VCaP (cell line): ENCODE measurements at regions not wholly inside any gene's neighbourhood (a gene's known extent, or its start where the extent isn't known, plus 50 kb on each side); places are given as distances from the start of the nearest gene placed in this dataset.
A peak's percentile ranks its signal among the peaks of the same experiment; 100 is the strongest.

ENCODE experiments used
- H3K27ac ChIP-seq: fragments of 450-650 bp; 2 replicates; pipeline ENCODE4 v1.5.1; 2017
- TF ChIP-seq, protein P1 (sequence below): fragments of 450-650 bp; conservative IDR thresholded peaks from 2 replicates; pipeline ENCODE4 v1.5.1; 2017; ENCODE audit warnings: mild to moderate bottlenecking, moderate library complexity

- TF ChIP-seq, protein P1, sequence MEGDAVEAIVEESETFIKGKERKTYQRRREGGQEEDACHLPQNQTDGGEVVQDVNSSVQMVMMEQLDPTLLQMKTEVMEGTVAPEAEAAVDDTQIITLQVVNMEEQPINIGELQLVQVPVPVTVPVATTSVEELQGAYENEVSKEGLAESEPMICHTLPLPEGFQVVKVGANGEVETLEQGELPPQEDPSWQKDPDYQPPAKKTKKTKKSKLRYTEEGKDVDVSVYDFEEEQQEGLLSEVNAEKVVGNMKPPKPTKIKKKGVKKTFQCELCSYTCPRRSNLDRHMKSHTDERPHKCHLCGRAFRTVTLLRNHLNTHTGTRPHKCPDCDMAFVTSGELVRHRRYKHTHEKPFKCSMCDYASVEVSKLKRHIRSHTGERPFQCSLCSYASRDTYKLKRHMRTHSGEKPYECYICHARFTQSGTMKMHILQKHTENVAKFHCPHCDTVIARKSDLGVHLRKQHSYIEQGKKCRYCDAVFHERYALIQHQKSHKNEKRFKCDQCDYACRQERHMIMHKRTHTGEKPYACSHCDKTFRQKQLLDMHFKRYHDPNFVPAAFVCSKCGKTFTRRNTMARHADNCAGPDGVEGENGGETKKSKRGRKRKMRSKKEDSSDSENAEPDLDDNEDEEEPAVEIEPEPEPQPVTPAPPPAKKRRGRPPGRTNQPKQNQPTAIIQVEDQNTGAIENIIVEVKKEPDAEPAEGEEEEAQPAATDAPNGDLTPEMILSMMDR: no peak
- H3K27ac ChIP-seq: no peak overlapping the region
These were observed 424.3 kb upstream of the FAT3 start for GRCh38 chr11:91800208-91800914.

- TF ChIP-seq, protein P1: no peak
- no peak overlapping the region; the same call in 1 of the 2 replicates for H3K27ac ChIP-seq
These were observed 426.4 kb upstream of the FAT3 start for GRCh38 chr11:91798240-91798639.

GRCh38 chr11:91796999-91797398, 427.6 kb upstream of the FAT3 start:
- H3K27ac ChIP-seq: peak overlapping the region; percentile 46
- TF ChIP-seq, protein P1: no peak

DNA sequence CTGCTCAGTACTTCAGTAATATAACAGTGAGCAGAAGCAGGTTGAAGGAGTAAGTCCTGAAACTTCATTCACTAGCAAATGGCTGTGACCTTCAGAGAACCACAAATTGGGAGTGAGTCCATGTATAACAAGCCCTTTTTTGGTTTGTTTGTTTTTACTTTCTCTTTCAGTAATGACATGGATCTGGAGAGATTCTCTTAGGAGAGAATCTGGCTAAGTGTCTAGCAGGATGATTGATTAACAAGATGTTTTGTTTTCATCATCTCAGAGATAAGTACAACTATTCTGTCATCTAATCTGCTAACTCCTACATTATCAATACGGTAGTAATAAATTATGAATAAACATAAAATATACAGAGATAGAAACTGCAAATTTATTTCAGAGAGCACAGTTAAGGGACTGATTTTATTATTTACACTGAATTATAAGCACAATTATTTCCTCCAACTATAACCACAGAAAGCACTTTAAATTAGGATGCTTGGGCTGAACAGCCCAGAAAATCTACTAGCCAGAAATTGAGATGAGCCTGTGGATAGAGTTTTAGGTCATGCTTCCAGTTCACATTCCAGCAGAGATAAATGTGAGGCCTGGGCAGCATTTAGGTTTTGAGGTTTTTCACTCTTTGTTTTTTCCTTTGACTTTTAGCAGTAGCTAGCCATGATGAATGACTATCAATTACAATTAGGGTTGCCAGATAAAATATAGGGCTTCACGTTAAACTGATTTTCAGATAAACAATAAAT, 429.3 kb upstream of the FAT3 start:
- TF ChIP-seq, protein P1: no peak

GRCh38 chr11:91794146-91794545, 430.5 kb upstream of the FAT3 start:
- TF ChIP-seq, protein P1: no peak
- H3K27ac ChIP-seq: no peak overlapping the region

More for the DNA sequence above, 429.3 kb upstream of the FAT3 start:
- H3K27ac ChIP-seq: no peak overlapping the region; the same call in 1 of the 2 replicates

DNA sequence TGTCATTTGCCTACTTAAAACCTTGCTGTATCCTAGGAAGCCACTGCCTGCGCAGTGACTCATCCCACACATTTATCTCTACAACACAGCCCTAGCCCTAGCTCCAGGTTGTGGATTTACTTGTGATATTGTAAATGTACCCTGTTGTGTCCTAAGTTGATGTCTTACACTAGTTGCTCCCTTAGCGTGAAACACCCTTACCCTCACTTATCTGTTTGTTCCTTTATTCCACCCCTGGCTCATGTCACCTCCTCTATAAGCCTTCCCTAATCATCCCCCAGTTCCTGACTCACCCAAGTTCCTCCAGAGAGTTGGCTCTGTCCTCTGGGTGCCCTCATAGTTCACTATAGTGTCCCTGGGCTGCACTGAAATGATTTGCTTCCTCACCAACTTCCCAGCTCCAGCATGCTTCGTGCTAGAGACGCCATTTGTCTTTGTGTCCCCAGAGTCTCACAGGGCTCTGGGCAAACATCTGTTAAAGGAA, 431.8 kb upstream of the FAT3 start:
- H3K27ac ChIP-seq: no peak overlapping the region

GRCh38 chr11:91791171-91791468, 433.5 kb upstream of the FAT3 start:
- TF ChIP-seq, protein P1: no peak
- no peak overlapping the region for H3K27ac ChIP-seq

More for the DNA sequence above, 431.8 kb upstream of the FAT3 start:
- TF ChIP-seq, protein P1: no peak
